Liver (tissue), 8 donors: ENCODE measurements at regions not wholly inside any gene's neighbourhood (a gene's known extent, or its start where the extent isn't known, plus 50 kb on each side); places are given as distances from the start of the nearest gene placed in this dataset.

Experiments used
- DNase-seq: peaks from one replicate; pipeline ENCODE4 v3.0.0-alpha.2; 2017; ENCODE audit warnings: low spot score
- H3K27ac ChIP-seq, 2 donors: one replicate each; pipeline ENCODE4 v1.7.0; 2013; ENCODE audit warnings: inconsistent platforms in 2 of 2, low read length in 2 of 2, control low read depth in 1 of 2, low read depth in 1 of 2, mild to moderate bottlenecking in 1 of 2
- H3K27me3 ChIP-seq, 4 donors: one replicate each; pipeline versions ENCODE4 v1.6.1 to v1.7.0; 2013; ENCODE audit warnings: low read length in 3 of 4, inconsistent platforms in 1 of 4, mild to moderate bottlenecking in 1 of 4, moderate library complexity in 1 of 4; ENCODE audit not compliant: control insufficient read depth in 4 of 4, insufficient read depth in 4 of 4
- H3K36me3 ChIP-seq, 4 donors: one replicate each; pipeline versions ENCODE4 v1.6.1 to v1.7.0; 2013; ENCODE audit warnings: low read length in 3 of 4, mild to moderate bottlenecking in 3 of 4, low read depth in 1 of 4, moderate library complexity in 1 of 4; ENCODE audit not compliant: control insufficient read depth in 4 of 4, insufficient read depth in 3 of 4
- H3K4me1 ChIP-seq, 4 donors: one replicate each; pipeline versions ENCODE4 v1.6.1 to v1.7.0; 2013; ENCODE audit warnings: low read length in 3 of 4, mild to moderate bottlenecking in 3 of 4, moderate library complexity in 1 of 4; ENCODE audit not compliant: control insufficient read depth in 4 of 4, insufficient read depth in 4 of 4
- H3K4me3 ChIP-seq, 3 donors: one replicate each; pipeline versions ENCODE4 v1.6.1 to v1.7.0; 2013; ENCODE audit warnings: low read length in 3 of 3, control low read depth in 1 of 3, low read depth in 1 of 3, mild to moderate bottlenecking in 1 of 3
- H3K9ac ChIP-seq, 2 donors: one replicate each; pipeline ENCODE4 v1.7.0; 2013; ENCODE audit warnings: low read length in 2 of 2, mild to moderate bottlenecking in 2 of 2, moderate library complexity in 2 of 2, control low read depth in 1 of 2, low read depth in 1 of 2
- H3K9me3 ChIP-seq, 4 donors: one replicate each; pipeline versions ENCODE4 v1.6.1 to v1.7.0; 2013; ENCODE audit warnings: low read length in 3 of 4; ENCODE audit not compliant: control insufficient read depth in 4 of 4
- ATF3 ChIP-seq: IDR thresholded peaks from 2 replicates; pipeline ENCODE4 v1.6.1; 2016; ENCODE audit warnings: antibody characterized with exemption
- CTCF ChIP-seq: fragments of 150-350 bp; IDR thresholded peaks from 2 replicates; pipeline ENCODE4 v1.5.1; 2017; ENCODE audit warnings: improper control_type of control experiment, low read depth, low read length; ENCODE audit not compliant: missing input control
- EGR1 ChIP-seq, 2 donors: IDR thresholded peaks; 2 replicates each; pipeline ENCODE4 v1.6.1; 2016 to 2018; ENCODE audit warnings: antibody characterized with exemption in 2 of 2, low read depth in 2 of 2
- FOXA1 ChIP-seq: IDR thresholded peaks from 2 replicates; pipeline ENCODE4 v1.6.1; 2016; ENCODE audit warnings: antibody characterized with exemption
- GABPA ChIP-seq, 2 donors: IDR thresholded peaks in 1 of 2; conservative IDR thresholded peaks in 1 of 2; 2 replicates each; pipeline ENCODE4 v1.6.1; 2016; ENCODE audit warnings: antibody characterized with exemption in 2 of 2, mild to moderate bottlenecking in 1 of 2, moderate library complexity in 1 of 2
- HNF4A ChIP-seq, 2 donors: conservative IDR thresholded peaks; 2 replicates each; pipeline ENCODE4 v1.6.1; 2016; ENCODE audit warnings: antibody characterized with exemption in 2 of 2, mild to moderate bottlenecking in 2 of 2
- HNF4G ChIP-seq: IDR thresholded peaks from 2 replicates; pipeline ENCODE4 v1.6.1; 2016; ENCODE audit warnings: antibody characterized with exemption
- MAX ChIP-seq: IDR thresholded peaks from 2 replicates; pipeline ENCODE4 v1.6.1; 2016; ENCODE audit warnings: antibody characterized with exemption
- NR2F2 ChIP-seq: IDR thresholded peaks from 2 replicates; pipeline ENCODE4 v1.6.1; 2016; ENCODE audit warnings: antibody characterized with exemption
- RAD21 ChIP-seq, 2 donors: IDR thresholded peaks; 2 replicates each; pipeline ENCODE4 v1.6.1; 2016; ENCODE audit warnings: antibody characterized with exemption in 2 of 2, mild to moderate bottlenecking in 2 of 2
- REST ChIP-seq: IDR thresholded peaks from 2 replicates; pipeline ENCODE4 v1.6.1; 2016; ENCODE audit warnings: antibody characterized with exemption, mild to moderate bottlenecking
- RXRA ChIP-seq, 2 donors: IDR thresholded peaks; 2 replicates each; pipeline ENCODE4 v1.6.1; 2017 to 2018; ENCODE audit warnings: antibody characterized with exemption in 2 of 2, mild to moderate bottlenecking in 1 of 2
- YY1 ChIP-seq: IDR thresholded peaks from 2 replicates; pipeline ENCODE4 v1.6.1; 2016; ENCODE audit warnings: antibody characterized with exemption, mild to moderate bottlenecking
- ZBTB33 ChIP-seq: IDR thresholded peaks from 2 replicates; pipeline ENCODE4 v1.6.1; 2016; ENCODE audit warnings: antibody characterized with exemption
- WGBS: extraction: QIAGEN DNeasy Blood & Tissue Kit; methylation state at CpG from one replicate; pipeline ENCODE4 v1.1.7; 2013; 5-methylcytosine and 5-hydroxymethylcytosine counted together
- donor health status: healthy.
- donor health status: healthy.
- donor health status: healthy.
- donor health status: healthy.
- donor health status: healthy.

- Histone ChIP-seq H3K4me1 (no peaks in the 10 kb centered on the region), H3K27ac (no peak overlapping the region), H3K9ac (no peak overlapping the region), H3K36me3 (no peaks in the 10 kb centered on the region), H3K4me3 (no peak overlapping the region), H3K27me3 (no peaks in the 10 kb centered on the region), H3K9me3 (peaks cover 0 to 3% (median under 1%) of the 10 kb centered on the region in 4 donors)
- TF ChIP-seq ATF3 (no peak), FOXA1 (no peak), YY1 (no peak), MAX (no peak), RXRA (IDR thresholded peaks at IDR 0.05) (no peak), ZBTB33 (no peak), CTCF (no peak)
- 63% methylated on average over 1 of the region's 1 CpG for WGBS
- no peak for DNase-seq
These were observed 704.6 kb downstream of the CCSER2 start for GRCh38 chr10:85032981-85033380.

GRCh38 chr10:85036661-85037060, 708.3 kb downstream of the CCSER2 start:
- Histone ChIP-seq H3K9me3 (peaks cover 1 to 5% (median 3%) of the 10 kb centered on the region in 4 donors), H3K4me1 (no peaks in the 10 kb centered on the region), H3K27ac (no peak overlapping the region), H3K9ac (no peak overlapping the region), H3K36me3 (no peaks in the 10 kb centered on the region), H3K4me3 (no peak overlapping the region), H3K27me3 (no peaks in the 10 kb centered on the region)
- DNase-seq: no peak
- TF ChIP-seq REST: no peak
- TF ChIP-seq HNF4G: no peak
- 76% methylated on average over 3 of the region's 3 CpGs for WGBS

GRCh38 chr10:85039311-85039710, 710.9 kb downstream of the CCSER2 start:
- Histone ChIP-seq H3K9ac (no peak overlapping the region), H3K9me3 (peaks cover 0 to 5% (median 2%) of the 10 kb centered on the region in 4 donors), H3K36me3 (no peaks in the 10 kb centered on the region), H3K27ac (no peak overlapping the region), H3K4me1 (no peaks in the 10 kb centered on the region), H3K4me3 (no peak overlapping the region), H3K27me3 (no peaks in the 10 kb centered on the region)
- no peak for DNase-seq
- WGBS: 76% methylated on average over 1 of the region's 1 CpG
- TF ChIP-seq MAX: no peak
- TF ChIP-seq HNF4G: no peak
- TF ChIP-seq ATF3: no peak
- TF ChIP-seq EGR1 (IDR thresholded peaks at IDR 0.05; ENCODE audit: low read depth in 2 of 2): no peak
- no peak for TF ChIP-seq HNF4A (conservative IDR thresholded peaks at IDR 0.05)
- no peak for TF ChIP-seq CTCF
- TF ChIP-seq ZBTB33: no peak
- TF ChIP-seq RAD21 (IDR thresholded peaks at IDR 0.05): no peak
- TF ChIP-seq FOXA1: no peak
- no peak for TF ChIP-seq NR2F2
- no peak for TF ChIP-seq GABPA (IDR thresholded peaks at IDR 0.05 in 1 of 2, conservative IDR thresholded peaks at IDR 0.05 in 1 of 2)
